ENCODE measurements at regions not wholly inside any gene's neighbourhood (a gene's known extent, or its start where the extent isn't known, plus 50 kb on each side); places are given as distances from the start of the nearest gene placed in this dataset.

GRCh38 chr5:174288439-174288838 is 242.9 kb downstream of the NSG2 start:
- no peak for DNase-seq (ENCODE audit: low spot score)
- Mint-ChIP-seq H3K36me3 (ENCODE audit: low read depth) (no peaks in the 10 kb centered on the region), H3K4me3 (ENCODE audit: low read depth) (no peak overlapping the region), H3K9me3 (no peaks in the 10 kb centered on the region), H3K4me1 (ENCODE audit: low read depth) (no peaks in the 10 kb centered on the region), H3K27me3 (ENCODE audit: low read depth) (no peaks in the 10 kb centered on the region), H3K27ac (no peak overlapping the region)
- intact Hi-C loops (cut with micrococcal nuclease) = no loop called here

GRCh38 chr5:174291162-174291561 is 245.7 kb downstream of the NSG2 start:
- Mint-ChIP-seq H3K27me3 (ENCODE audit: low read depth) (no peaks in the 10 kb centered on the region), H3K27ac (no peak overlapping the region), H3K9me3 (no peaks in the 10 kb centered on the region), H3K4me1 (ENCODE audit: low read depth) (no peaks in the 10 kb centered on the region), H3K4me3 (ENCODE audit: low read depth) (no peak overlapping the region), H3K36me3 (ENCODE audit: low read depth) (no peaks in the 10 kb centered on the region)
- intact Hi-C loops (cut with micrococcal nuclease) = no loop called here
- no peak for DNase-seq (ENCODE audit: low spot score)

GRCh38 chr5:174292348-174292747 is 246.8 kb downstream of the NSG2 start:
- Mint-ChIP-seq H3K27me3 (ENCODE audit: low read depth) (no peaks in the 10 kb centered on the region), H3K36me3 (ENCODE audit: low read depth) (no peaks in the 10 kb centered on the region), H3K9me3 (no peaks in the 10 kb centered on the region), H3K4me1 (ENCODE audit: low read depth) (no peaks in the 10 kb centered on the region), H3K4me3 (ENCODE audit: low read depth) (no peak overlapping the region), H3K27ac (no peak overlapping the region)
- intact Hi-C loops (cut with micrococcal nuclease) = no loop called here
- no peak for DNase-seq (ENCODE audit: low spot score)

GRCh38 chr5:174293006-174293405 is 247.5 kb downstream of the NSG2 start:
- H3K4me1 Mint-ChIP-seq (ENCODE audit: low read depth) = no peaks in the 10 kb centered on the region
- DNase-seq (ENCODE audit: low spot score) = no peak
- no peaks in the 10 kb centered on the region for H3K27me3 Mint-ChIP-seq (ENCODE audit: low read depth)
- H3K4me3 Mint-ChIP-seq (ENCODE audit: low read depth) = no peak overlapping the region
- no peak overlapping the region for H3K27ac Mint-ChIP-seq
- intact Hi-C loops (cut with micrococcal nuclease) = no loop called here
- no peaks in the 10 kb centered on the region for H3K36me3 Mint-ChIP-seq (ENCODE audit: low read depth)
- no peaks in the 10 kb centered on the region for H3K9me3 Mint-ChIP-seq

GRCh38 chr5:174293481-174293880 is 248.0 kb downstream of the NSG2 start:
- intact Hi-C loops (cut with micrococcal nuclease) = no loop called here

GRCh38 chr5:174294891-174295620 is 249.6 kb downstream of the NSG2 start:
- no peak for DNase-seq (ENCODE audit: low spot score)

More at GRCh38 chr5:174293481-174293880, 248.0 kb downstream of the NSG2 start:
- no peaks in the 10 kb centered on the region for H3K27me3 Mint-ChIP-seq (ENCODE audit: low read depth)
- H3K4me1 Mint-ChIP-seq (ENCODE audit: low read depth) = no peaks in the 10 kb centered on the region
- H3K27ac Mint-ChIP-seq = no peak overlapping the region
- no peaks in the 10 kb centered on the region for H3K36me3 Mint-ChIP-seq (ENCODE audit: low read depth)
- H3K9me3 Mint-ChIP-seq = no peaks in the 10 kb centered on the region
- no peak for DNase-seq (ENCODE audit: low spot score)
- no peak overlapping the region for H3K4me3 Mint-ChIP-seq (ENCODE audit: low read depth)

GRCh38 chr5:174295702-174296436 is 250.4 kb downstream of the NSG2 start:
- intact Hi-C loops (cut with micrococcal nuclease) = no loop called here
- no peak overlapping the region for H3K27ac Mint-ChIP-seq
- no peaks in the 10 kb centered on the region for H3K27me3 Mint-ChIP-seq (ENCODE audit: low read depth)
- no peaks in the 10 kb centered on the region for H3K4me1 Mint-ChIP-seq (ENCODE audit: low read depth)
- H3K9me3 Mint-ChIP-seq = no peaks in the 10 kb centered on the region
- H3K36me3 Mint-ChIP-seq (ENCODE audit: low read depth) = no peaks in the 10 kb centered on the region
- no peak for DNase-seq (ENCODE audit: low spot score)
- no peak overlapping the region for H3K4me3 Mint-ChIP-seq (ENCODE audit: low read depth)

More at GRCh38 chr5:174294891-174295620, 249.6 kb downstream of the NSG2 start:
- intact Hi-C loops (cut with micrococcal nuclease) = no loop called here
- no peaks in the 10 kb centered on the region for H3K9me3 Mint-ChIP-seq
- no peak overlapping the region for H3K27ac Mint-ChIP-seq
- no peak overlapping the region for H3K4me3 Mint-ChIP-seq (ENCODE audit: low read depth)
- no peaks in the 10 kb centered on the region for H3K27me3 Mint-ChIP-seq (ENCODE audit: low read depth)
- no peaks in the 10 kb centered on the region for H3K36me3 Mint-ChIP-seq (ENCODE audit: low read depth)
- H3K4me1 Mint-ChIP-seq (ENCODE audit: low read depth) = no peaks in the 10 kb centered on the region

- no peak overlapping the region for H3K27ac Mint-ChIP-seq
- no peaks in the 10 kb centered on the region for H3K27me3 Mint-ChIP-seq (ENCODE audit: low read depth)
- no peak overlapping the region for H3K4me3 Mint-ChIP-seq (ENCODE audit: low read depth)
Measured at GRCh38 chr5:174300118-174300940, 254.8 kb downstream of the NSG2 start.

GRCh38 chr5:174300941-174301761 is 255.6 kb downstream of the NSG2 start:
- Mint-ChIP-seq H3K4me3 (ENCODE audit: low read depth) (no peak overlapping the region), H3K9me3 (no peaks in the 10 kb centered on the region), H3K27me3 (ENCODE audit: low read depth) (no peaks in the 10 kb centered on the region), H3K4me1 (ENCODE audit: low read depth) (no peaks in the 10 kb centered on the region), H3K27ac (no peak overlapping the region), H3K36me3 (ENCODE audit: low read depth) (no peaks in the 10 kb centered on the region)
- DNase-seq (ENCODE audit: low spot score) = no peak
- intact Hi-C loops (cut with micrococcal nuclease) = no loop called here

More at GRCh38 chr5:174300118-174300940, 254.8 kb downstream of the NSG2 start:
- no peaks in the 10 kb centered on the region for H3K4me1 Mint-ChIP-seq (ENCODE audit: low read depth)
- intact Hi-C loops (cut with micrococcal nuclease) = no loop called here
- H3K36me3 Mint-ChIP-seq (ENCODE audit: low read depth) = no peaks in the 10 kb centered on the region
- no peaks in the 10 kb centered on the region for H3K9me3 Mint-ChIP-seq
- no peak for DNase-seq (ENCODE audit: low spot score)

- no peak overlapping the region for H3K27ac Mint-ChIP-seq
- no peak for DNase-seq (ENCODE audit: low spot score)
- H3K36me3 Mint-ChIP-seq (ENCODE audit: low read depth) = no peaks in the 10 kb centered on the region
- no peaks in the 10 kb centered on the region for H3K27me3 Mint-ChIP-seq (ENCODE audit: low read depth)
- H3K4me1 Mint-ChIP-seq (ENCODE audit: low read depth) = no peaks in the 10 kb centered on the region
- no peak overlapping the region for H3K4me3 Mint-ChIP-seq (ENCODE audit: low read depth)
- H3K9me3 Mint-ChIP-seq = no peaks in the 10 kb centered on the region
- intact Hi-C loops (cut with micrococcal nuclease) = no loop called here
Measured at GRCh38 chr5:174301848-174302625, 256.5 kb downstream of the NSG2 start.

- Mint-ChIP-seq H3K4me3 (ENCODE audit: low read depth) (no peak overlapping the region), H3K36me3 (ENCODE audit: low read depth) (no peaks in the 10 kb centered on the region), H3K9me3 (no peaks in the 10 kb centered on the region), H3K27ac (no peak overlapping the region), H3K27me3 (ENCODE audit: low read depth) (no peaks in the 10 kb centered on the region), H3K4me1 (ENCODE audit: low read depth) (no peaks in the 10 kb centered on the region)
- intact Hi-C loops (cut with micrococcal nuclease) = no loop called here
- DNase-seq (ENCODE audit: low spot score) = no peak
Measured at GRCh38 chr5:174303035-174303434, 257.5 kb downstream of the NSG2 start.
